ENCODE measurements at regions not wholly inside any gene's neighbourhood (a gene's known extent, or its start where the extent isn't known, plus 50 kb on each side); places are given as distances from the start of the nearest gene placed in this dataset.
A peak's percentile ranks its signal among the peaks of the same experiment; 100 is the strongest.

- no peak for FAIRE-seq
- TF ChIP-seq TAF1 (IDR thresholded peaks at IDR 0.05; ENCODE audit: low read depth, low read length) (no peak), SPI1 (IDR thresholded peaks at IDR 0.05; ENCODE audit: low read depth, low read length) (no peak), POU2F2 (IDR thresholded peaks at IDR 0.05; ENCODE audit: low read depth, low read length) (no peak), PAX5 (IDR thresholded peaks at IDR 0.05; ENCODE audit: insufficient read depth, low read length, severe bottlenecking) (no peak), POLR2AphosphoS5 (IDR thresholded peaks at IDR 0.05; ENCODE audit: low read depth, low read length) (no peak), POLR2A (IDR thresholded peaks at IDR 0.05; ENCODE audit: low read depth, low read length) (no peak)
- no peak for DNase-seq (ENCODE audit: insufficient read length, low spot score)
Measured at GRCh38 chr15:39192979-39193560, 387.8 kb upstream of the THBS1 start.

GRCh38 chr15:39193611-39194010 lies 387.3 kb upstream of the THBS1 start:
- TF ChIP-seq TAF1 (IDR thresholded peaks at IDR 0.05; ENCODE audit: low read depth, low read length) (no peak), POU2F2 (IDR thresholded peaks at IDR 0.05; ENCODE audit: low read depth, low read length) (no peak), POLR2AphosphoS5 (IDR thresholded peaks at IDR 0.05; ENCODE audit: low read depth, low read length) (no peak), SPI1 (IDR thresholded peaks at IDR 0.05; ENCODE audit: low read depth, low read length) (no peak), PAX5 (IDR thresholded peaks at IDR 0.05; ENCODE audit: insufficient read depth, low read length, severe bottlenecking) (no peak), POLR2A (IDR thresholded peaks at IDR 0.05; ENCODE audit: low read depth, low read length) (no peak)
- FAIRE-seq, result no peak
- no peak for DNase-seq (ENCODE audit: insufficient read length, low spot score)

GRCh38 chr15:39194106-39194830 lies 386.6 kb upstream of the THBS1 start:
- DNase-seq (ENCODE audit: insufficient read length, low spot score), result no peak

GRCh38 chr15:39195961-39196486 lies 384.9 kb upstream of the THBS1 start:
- no peak for DNase-seq (ENCODE audit: insufficient read length, low spot score)
- FAIRE-seq, result no peak
- peak; percentile 64 for TF ChIP-seq SPI1 (IDR thresholded peaks at IDR 0.05; ENCODE audit: low read depth, low read length)
- no peak for TF ChIP-seq PAX5 (IDR thresholded peaks at IDR 0.05; ENCODE audit: insufficient read depth, low read length, severe bottlenecking)
- no peak for TF ChIP-seq POLR2AphosphoS5 (IDR thresholded peaks at IDR 0.05; ENCODE audit: low read depth, low read length)
- no peak for TF ChIP-seq POU2F2 (IDR thresholded peaks at IDR 0.05; ENCODE audit: low read depth, low read length)

More at GRCh38 chr15:39194106-39194830, 386.6 kb upstream of the THBS1 start:
- TF ChIP-seq POLR2A (IDR thresholded peaks at IDR 0.05; ENCODE audit: low read depth, low read length) (no peak), POU2F2 (IDR thresholded peaks at IDR 0.05; ENCODE audit: low read depth, low read length) (no peak), PAX5 (IDR thresholded peaks at IDR 0.05; ENCODE audit: insufficient read depth, low read length, severe bottlenecking) (no peak), POLR2AphosphoS5 (IDR thresholded peaks at IDR 0.05; ENCODE audit: low read depth, low read length) (no peak), SPI1 (IDR thresholded peaks at IDR 0.05; ENCODE audit: low read depth, low read length) (no peak), TAF1 (IDR thresholded peaks at IDR 0.05; ENCODE audit: low read depth, low read length) (no peak)
- FAIRE-seq, result no peak

GRCh38 chr15:39198044-39199000 lies 382.6 kb upstream of the THBS1 start:
- DNase-seq (ENCODE audit: insufficient read length, low spot score) (no peak), FAIRE-seq (no peak)
- TF ChIP-seq SPI1 (IDR thresholded peaks at IDR 0.05; ENCODE audit: low read depth, low read length), result no peak
- no peak for TF ChIP-seq POU2F2 (IDR thresholded peaks at IDR 0.05; ENCODE audit: low read depth, low read length)
- no peak for TF ChIP-seq POLR2AphosphoS5 (IDR thresholded peaks at IDR 0.05; ENCODE audit: low read depth, low read length)
- TF ChIP-seq POLR2A (IDR thresholded peaks at IDR 0.05; ENCODE audit: low read depth, low read length), result no peak
- TF ChIP-seq PAX5 (IDR thresholded peaks at IDR 0.05; ENCODE audit: insufficient read depth, low read length, severe bottlenecking), result no peak
- TF ChIP-seq TAF1 (IDR thresholded peaks at IDR 0.05; ENCODE audit: low read depth, low read length), result no peak

GRCh38 chr15:39199076-39199475 lies 381.8 kb upstream of the THBS1 start:
- no peak for FAIRE-seq
- TF ChIP-seq POU2F2 (IDR thresholded peaks at IDR 0.05; ENCODE audit: low read depth, low read length), result no peak
- TF ChIP-seq POLR2AphosphoS5 (IDR thresholded peaks at IDR 0.05; ENCODE audit: low read depth, low read length), result no peak
- TF ChIP-seq TAF1 (IDR thresholded peaks at IDR 0.05; ENCODE audit: low read depth, low read length), result no peak
- no peak for TF ChIP-seq POLR2A (IDR thresholded peaks at IDR 0.05; ENCODE audit: low read depth, low read length)
- no peak for TF ChIP-seq PAX5 (IDR thresholded peaks at IDR 0.05; ENCODE audit: insufficient read depth, low read length, severe bottlenecking)
- TF ChIP-seq SPI1 (IDR thresholded peaks at IDR 0.05; ENCODE audit: low read depth, low read length), result no peak
- no peak for DNase-seq (ENCODE audit: insufficient read length, low spot score)

GRCh38 chr15:39200586-39200985 lies 380.3 kb upstream of the THBS1 start:
- DNase-seq (ENCODE audit: insufficient read length, low spot score) (no peak), FAIRE-seq (no peak)
- TF ChIP-seq POLR2AphosphoS5 (IDR thresholded peaks at IDR 0.05; ENCODE audit: low read depth, low read length), result no peak
- TF ChIP-seq POU2F2 (IDR thresholded peaks at IDR 0.05; ENCODE audit: low read depth, low read length), result no peak
- no peak for TF ChIP-seq SPI1 (IDR thresholded peaks at IDR 0.05; ENCODE audit: low read depth, low read length)
- no peak for TF ChIP-seq POLR2A (IDR thresholded peaks at IDR 0.05; ENCODE audit: low read depth, low read length)
- TF ChIP-seq PAX5 (IDR thresholded peaks at IDR 0.05; ENCODE audit: insufficient read depth, low read length, severe bottlenecking), result no peak
- no peak for TF ChIP-seq TAF1 (IDR thresholded peaks at IDR 0.05; ENCODE audit: low read depth, low read length)

GRCh38 chr15:39202641-39203040 lies 378.2 kb upstream of the THBS1 start:
- DNase-seq (ENCODE audit: insufficient read length, low spot score) (no peak), FAIRE-seq (no peak)
- no peak for TF ChIP-seq POLR2AphosphoS5 (IDR thresholded peaks at IDR 0.05; ENCODE audit: low read depth, low read length)
- TF ChIP-seq SPI1 (IDR thresholded peaks at IDR 0.05; ENCODE audit: low read depth, low read length), result no peak
- no peak for TF ChIP-seq POU2F2 (IDR thresholded peaks at IDR 0.05; ENCODE audit: low read depth, low read length)
- no peak for TF ChIP-seq POLR2A (IDR thresholded peaks at IDR 0.05; ENCODE audit: low read depth, low read length)
- TF ChIP-seq PAX5 (IDR thresholded peaks at IDR 0.05; ENCODE audit: insufficient read depth, low read length, severe bottlenecking), result no peak
- no peak for TF ChIP-seq TAF1 (IDR thresholded peaks at IDR 0.05; ENCODE audit: low read depth, low read length)
